Peyer's patch (tissue), 4 donors: ENCODE measurements at regions not wholly inside any gene's neighbourhood (a gene's known extent, or its start where the extent isn't known, plus 50 kb on each side); places are given as distances from the start of the nearest gene placed in this dataset.
"Not testable (repeated sequence)": the region's sequence is repeated elsewhere in the genome, so short reads cannot be mapped to it uniquely, and the experiment has no call there.

Experiments used
- POLR2A ChIP-seq, 2 donors: fragments of 450-650 bp; IDR thresholded peaks; one replicate each; pipeline ENCODE4 v1.5.1; 2017; ENCODE audit warnings: antibody characterized with exemption in 2 of 2, mild to moderate bottlenecking in 2 of 2, moderate library complexity in 2 of 2
- TF ChIP-seq, protein P1 (sequence below), 6 experiments: fragments of 450-650 bp in 4 of 6; fragments of 200-600 bp in 2 of 6; sonication (generic) in 1 of 6; IDR thresholded peaks; one replicate each; pipeline ENCODE4 v1.5.1; 2017 to 2019; ENCODE audit warnings: antibody characterized with exemption in 6 of 6, mild to moderate bottlenecking in 3 of 6, moderate library complexity in 1 of 6

DNA sequence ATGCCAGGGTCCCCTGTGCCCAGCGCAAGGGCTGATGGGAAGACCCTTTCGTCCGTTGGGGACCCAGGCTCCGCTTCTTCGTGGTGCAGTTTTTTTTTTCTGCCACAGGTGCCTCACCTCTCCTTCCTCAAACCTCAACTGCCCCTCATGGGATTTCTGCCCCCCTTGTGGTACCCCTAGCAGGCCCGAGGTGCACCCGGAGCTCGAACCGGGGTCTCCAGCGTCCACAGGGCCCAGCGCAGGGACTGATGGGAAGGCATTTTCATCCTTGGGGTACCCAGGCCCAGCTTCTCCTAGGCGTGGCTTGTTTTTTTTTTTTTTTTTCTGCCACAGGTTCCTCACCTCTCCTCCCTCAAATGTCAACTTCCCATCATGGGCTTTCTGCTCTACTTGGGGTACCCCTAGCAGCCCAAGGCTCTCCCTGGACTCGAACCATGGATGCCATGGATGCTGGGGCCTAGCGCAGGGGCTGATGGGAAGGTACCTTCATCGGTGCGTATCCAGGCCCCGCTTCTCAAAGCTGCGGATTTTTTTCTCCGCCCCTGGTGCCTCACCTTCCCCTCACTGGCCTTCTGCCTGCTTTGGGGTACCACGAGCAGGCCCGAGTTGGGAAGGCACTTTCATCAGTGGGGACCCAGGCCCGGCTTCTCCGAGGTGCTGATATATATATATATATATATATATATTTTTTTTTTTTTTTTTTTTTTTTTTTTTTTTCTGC is 531.6 kb downstream of the CWH43 start:
- TF ChIP-seq, protein P1, sequence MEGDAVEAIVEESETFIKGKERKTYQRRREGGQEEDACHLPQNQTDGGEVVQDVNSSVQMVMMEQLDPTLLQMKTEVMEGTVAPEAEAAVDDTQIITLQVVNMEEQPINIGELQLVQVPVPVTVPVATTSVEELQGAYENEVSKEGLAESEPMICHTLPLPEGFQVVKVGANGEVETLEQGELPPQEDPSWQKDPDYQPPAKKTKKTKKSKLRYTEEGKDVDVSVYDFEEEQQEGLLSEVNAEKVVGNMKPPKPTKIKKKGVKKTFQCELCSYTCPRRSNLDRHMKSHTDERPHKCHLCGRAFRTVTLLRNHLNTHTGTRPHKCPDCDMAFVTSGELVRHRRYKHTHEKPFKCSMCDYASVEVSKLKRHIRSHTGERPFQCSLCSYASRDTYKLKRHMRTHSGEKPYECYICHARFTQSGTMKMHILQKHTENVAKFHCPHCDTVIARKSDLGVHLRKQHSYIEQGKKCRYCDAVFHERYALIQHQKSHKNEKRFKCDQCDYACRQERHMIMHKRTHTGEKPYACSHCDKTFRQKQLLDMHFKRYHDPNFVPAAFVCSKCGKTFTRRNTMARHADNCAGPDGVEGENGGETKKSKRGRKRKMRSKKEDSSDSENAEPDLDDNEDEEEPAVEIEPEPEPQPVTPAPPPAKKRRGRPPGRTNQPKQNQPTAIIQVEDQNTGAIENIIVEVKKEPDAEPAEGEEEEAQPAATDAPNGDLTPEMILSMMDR (IDR thresholded peaks at IDR 0.05): not testable (repeated sequence)
- TF ChIP-seq POLR2A (IDR thresholded peaks at IDR 0.05): not testable (repeated sequence)
